ENCODE measurements at regions not wholly inside any gene's neighbourhood (a gene's known extent, or its start where the extent isn't known, plus 50 kb on each side); places are given as distances from the start of the nearest gene placed in this dataset.

- TF ChIP-seq, protein P1, sequence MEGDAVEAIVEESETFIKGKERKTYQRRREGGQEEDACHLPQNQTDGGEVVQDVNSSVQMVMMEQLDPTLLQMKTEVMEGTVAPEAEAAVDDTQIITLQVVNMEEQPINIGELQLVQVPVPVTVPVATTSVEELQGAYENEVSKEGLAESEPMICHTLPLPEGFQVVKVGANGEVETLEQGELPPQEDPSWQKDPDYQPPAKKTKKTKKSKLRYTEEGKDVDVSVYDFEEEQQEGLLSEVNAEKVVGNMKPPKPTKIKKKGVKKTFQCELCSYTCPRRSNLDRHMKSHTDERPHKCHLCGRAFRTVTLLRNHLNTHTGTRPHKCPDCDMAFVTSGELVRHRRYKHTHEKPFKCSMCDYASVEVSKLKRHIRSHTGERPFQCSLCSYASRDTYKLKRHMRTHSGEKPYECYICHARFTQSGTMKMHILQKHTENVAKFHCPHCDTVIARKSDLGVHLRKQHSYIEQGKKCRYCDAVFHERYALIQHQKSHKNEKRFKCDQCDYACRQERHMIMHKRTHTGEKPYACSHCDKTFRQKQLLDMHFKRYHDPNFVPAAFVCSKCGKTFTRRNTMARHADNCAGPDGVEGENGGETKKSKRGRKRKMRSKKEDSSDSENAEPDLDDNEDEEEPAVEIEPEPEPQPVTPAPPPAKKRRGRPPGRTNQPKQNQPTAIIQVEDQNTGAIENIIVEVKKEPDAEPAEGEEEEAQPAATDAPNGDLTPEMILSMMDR (IDR thresholded peaks at IDR 0.05) = no peak
- TF ChIP-seq ZFX (IDR thresholded peaks at IDR 0.05; ENCODE audit: borderline replicate concordance) = no peak
Observed at GRCh38 chr11:86162239-86162638, 82.3 kb upstream of the EED start.

All from 22Rv1 (cell line).